ENCODE measurements at regions not wholly inside any gene's neighbourhood (a gene's known extent, or its start where the extent isn't known, plus 50 kb on each side); places are given as distances from the start of the nearest gene placed in this dataset.

- DNase-seq (ENCODE audit: low read depth): no peak
- no peak overlapping the region; the same call in 1 of the 2 replicates for H3K4me3 ChIP-seq (ENCODE audit: low read depth, low read length)
- TF ChIP-seq, protein P1, sequence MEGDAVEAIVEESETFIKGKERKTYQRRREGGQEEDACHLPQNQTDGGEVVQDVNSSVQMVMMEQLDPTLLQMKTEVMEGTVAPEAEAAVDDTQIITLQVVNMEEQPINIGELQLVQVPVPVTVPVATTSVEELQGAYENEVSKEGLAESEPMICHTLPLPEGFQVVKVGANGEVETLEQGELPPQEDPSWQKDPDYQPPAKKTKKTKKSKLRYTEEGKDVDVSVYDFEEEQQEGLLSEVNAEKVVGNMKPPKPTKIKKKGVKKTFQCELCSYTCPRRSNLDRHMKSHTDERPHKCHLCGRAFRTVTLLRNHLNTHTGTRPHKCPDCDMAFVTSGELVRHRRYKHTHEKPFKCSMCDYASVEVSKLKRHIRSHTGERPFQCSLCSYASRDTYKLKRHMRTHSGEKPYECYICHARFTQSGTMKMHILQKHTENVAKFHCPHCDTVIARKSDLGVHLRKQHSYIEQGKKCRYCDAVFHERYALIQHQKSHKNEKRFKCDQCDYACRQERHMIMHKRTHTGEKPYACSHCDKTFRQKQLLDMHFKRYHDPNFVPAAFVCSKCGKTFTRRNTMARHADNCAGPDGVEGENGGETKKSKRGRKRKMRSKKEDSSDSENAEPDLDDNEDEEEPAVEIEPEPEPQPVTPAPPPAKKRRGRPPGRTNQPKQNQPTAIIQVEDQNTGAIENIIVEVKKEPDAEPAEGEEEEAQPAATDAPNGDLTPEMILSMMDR (IDR thresholded peaks at IDR 0.05; ENCODE audit: insufficient read depth, low read depth, low read length, missing control alignments): no peak
Observed at GRCh38 chr10:88063861-88064557, 200.6 kb downstream of the PTEN start.

DNA sequence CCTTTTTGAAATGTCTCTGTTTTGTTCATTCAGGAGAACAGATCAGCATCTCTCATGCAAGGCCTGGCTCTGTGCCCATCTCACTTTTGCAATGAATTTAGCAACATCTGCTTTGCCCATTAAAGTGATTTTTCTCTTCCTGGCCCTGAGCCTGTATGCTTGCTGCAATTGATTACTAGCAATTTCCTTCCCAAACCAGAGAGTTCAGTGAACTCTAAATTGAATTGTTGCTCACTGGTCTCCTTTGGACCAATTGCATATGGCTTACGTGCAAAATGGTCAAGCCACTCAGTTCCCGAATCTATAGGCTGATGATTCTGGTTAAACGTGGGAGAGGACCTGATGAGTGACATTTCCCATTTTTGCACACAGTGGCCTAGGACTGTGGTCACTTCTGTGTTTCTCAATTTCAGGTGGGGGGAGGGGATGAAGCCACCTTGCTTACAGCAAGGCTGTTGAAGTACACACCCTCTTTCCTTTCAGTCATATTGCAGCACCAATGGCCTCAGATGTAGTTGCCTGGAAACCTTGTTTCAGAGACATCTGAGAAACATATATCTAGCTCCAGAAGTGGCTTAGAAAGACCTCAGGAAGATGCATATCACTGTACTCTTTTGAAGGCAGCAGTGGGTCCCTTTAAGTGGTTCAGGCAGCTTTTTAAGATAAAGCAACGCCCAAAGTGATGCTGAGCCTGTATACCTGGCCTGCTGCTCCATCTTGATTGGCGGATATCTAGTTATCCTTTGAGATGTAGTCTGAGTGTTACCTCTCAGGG lies 201.4 kb downstream of the PTEN start:
- peak; percentile 99 for DNase-seq (ENCODE audit: low read depth)

GRCh38 chr10:88065383-88066049 lies 202.1 kb downstream of the PTEN start:
- H3K4me3 ChIP-seq (ENCODE audit: low read depth, low read length): peak overlapping the region; percentile 20
- TF ChIP-seq, protein P1 (IDR thresholded peaks at IDR 0.05; ENCODE audit: insufficient read depth, low read depth, low read length, missing control alignments): no peak
- DNase-seq (ENCODE audit: low read depth): peak; percentile 93

More for the DNA sequence above, 201.4 kb downstream of the PTEN start:
- TF ChIP-seq, protein P1 (IDR thresholded peaks at IDR 0.05; ENCODE audit: insufficient read depth, low read depth, low read length, missing control alignments): no peak
- no peak overlapping the region; the same call in 1 of the 2 replicates for H3K4me3 ChIP-seq (ENCODE audit: low read depth, low read length)

DNA sequence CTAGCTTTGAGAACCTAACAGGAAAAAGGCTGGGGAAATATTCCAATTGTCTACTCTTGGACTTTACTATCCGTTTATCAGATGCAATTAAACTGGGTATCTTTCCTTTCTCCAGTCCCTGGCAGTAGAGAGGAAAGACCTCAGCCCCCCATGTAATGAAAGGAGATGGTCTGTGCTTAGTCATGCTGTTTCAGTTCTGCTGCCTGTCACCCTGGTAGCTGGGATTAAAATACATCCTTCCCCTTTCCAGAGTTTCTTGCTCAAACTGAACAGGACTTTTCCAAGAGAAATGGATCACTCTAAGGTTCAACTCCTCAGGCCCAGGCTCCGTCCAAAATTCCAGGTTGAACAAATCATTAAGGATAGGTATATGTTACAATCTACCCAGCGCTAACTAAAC lies 202.9 kb downstream of the PTEN start:
- H3K4me3 ChIP-seq (ENCODE audit: low read depth, low read length): peak overlapping the region; percentile 20
- peak; percentile 50 for DNase-seq (ENCODE audit: low read depth)
- TF ChIP-seq, protein P1 (IDR thresholded peaks at IDR 0.05; ENCODE audit: insufficient read depth, low read depth, low read length, missing control alignments): no peak

GRCh38 chr10:88066876-88067275 lies 203.5 kb downstream of the PTEN start:
- TF ChIP-seq, protein P1 (IDR thresholded peaks at IDR 0.05; ENCODE audit: insufficient read depth, low read depth, low read length, missing control alignments): no peak
- DNase-seq (ENCODE audit: low read depth): peak; percentile 92
- peak overlapping the region; percentile 37 for H3K4me3 ChIP-seq (ENCODE audit: low read depth, low read length)

- H3K4me3 ChIP-seq (ENCODE audit: low read depth, low read length): peak overlapping the region; percentile 37
- no peak for DNase-seq (ENCODE audit: low read depth)
- TF ChIP-seq, protein P1 (IDR thresholded peaks at IDR 0.05; ENCODE audit: insufficient read depth, low read depth, low read length, missing control alignments): no peak
Observed at GRCh38 chr10:88067737-88068136, 204.3 kb downstream of the PTEN start.
